Naive thymus-derived CD4-positive, alpha-beta T cell (primary cell): ENCODE measurements at regions not wholly inside any gene's neighbourhood (a gene's known extent, or its start where the extent isn't known, plus 50 kb on each side); places are given as distances from the start of the nearest gene placed in this dataset.
"Not testable (repeated sequence)": the region's sequence is repeated elsewhere in the genome, so short reads cannot be mapped to it uniquely, and the experiment has no call there.

Experiments used
- ATAC-seq: fragments of 150-1000 bp; cut with Tn5 transposase; 2 replicates; pipeline ENCODE4 v1.10.0; 2021; ENCODE audit warnings: mild to moderate bottlenecking, moderate library complexity
- CTCF ChIA-PET: fragments of 350-600 bp; sonication (Branson Sonifier 250); formaldehyde crosslinking; loops from one replicate; lab custom pipeline; 2021; ENCODE audit warnings: antibody characterized with exemption; lab: Charles Lee
- POLR2A ChIA-PET: fragments of 350-600 bp; sonication (Branson Sonifier 250); formaldehyde crosslinking; loops from one replicate; lab custom pipeline; 2021; ENCODE audit warnings: antibody characterized with exemption, inconsistent platforms; lab: Charles Lee
- DNase-seq, 9 donors: peaks; one replicate each; pipeline versions ENCODE4 v3.0.0 to v3.0.0-alpha.2; 2020 to 2022; ENCODE audit warnings: mixed read lengths in 1 of 9
- H3K27ac ChIP-seq: one replicate; pipeline ENCODE4 v1.7.0; 2013; ENCODE audit warnings: mild to moderate bottlenecking, low read depth, low read length, moderate library complexity
- H3K27me3 ChIP-seq, 2 donors: one replicate each; pipeline ENCODE4 v1.7.0; 2013; ENCODE audit warnings: low read length in 2 of 2, mild to moderate bottlenecking in 2 of 2, moderate library complexity in 2 of 2; ENCODE audit not compliant: control insufficient read depth in 2 of 2, insufficient read depth in 2 of 2
- H3K36me3 ChIP-seq, 3 experiments: 1 replicate in 2 of 3; 2 replicates in 1 of 3; pipeline ENCODE4 v1.7.0; 2013; ENCODE audit warnings: low read length in 3 of 3, mild to moderate bottlenecking in 3 of 3, moderate library complexity in 1 of 3; ENCODE audit not compliant: insufficient read depth in 3 of 3, control insufficient read depth in 2 of 3
- H3K4me1 ChIP-seq, 2 donors: one replicate each; pipeline ENCODE4 v1.7.0; 2013; ENCODE audit warnings: low read length in 2 of 2, mild to moderate bottlenecking in 2 of 2, moderate library complexity in 1 of 2; ENCODE audit not compliant: control insufficient read depth in 2 of 2, insufficient read depth in 2 of 2
- H3K4me3 ChIP-seq: 2 replicates; pipeline ENCODE4 v1.7.0; 2013; ENCODE audit warnings: mild to moderate bottlenecking, low read length
- H3K9me3 ChIP-seq, 3 experiments: 1 replicate in 2 of 3; 2 replicates in 1 of 3; pipeline ENCODE4 v1.7.0; 2013; ENCODE audit warnings: low read length in 3 of 3; ENCODE audit not compliant: control insufficient read depth in 2 of 3
- H3K27ac Mint-ChIP-seq, 9 donors: one replicate each; pipeline ENCODE4 v1.8.0; 2020 to 2022; ENCODE audit warnings: mixed read lengths in 9 of 9, mild to moderate bottlenecking in 8 of 9, moderate library complexity in 5 of 9, inconsistent platforms in 2 of 9
- H3K27me3 Mint-ChIP-seq, 5 donors: one replicate each; pipeline ENCODE4 v1.8.0; 2021 to 2022; ENCODE audit warnings: mixed read lengths in 5 of 5, mild to moderate bottlenecking in 1 of 5
- H3K36me3 Mint-ChIP-seq, 5 donors: one replicate each; pipeline ENCODE4 v1.8.0; 2020 to 2022; ENCODE audit warnings: mixed read lengths in 5 of 5, mild to moderate bottlenecking in 3 of 5, inconsistent platforms in 1 of 5
- H3K4me1 Mint-ChIP-seq, 7 donors: one replicate each; pipeline ENCODE4 v1.8.0; 2020 to 2022; ENCODE audit warnings: mixed read lengths in 7 of 7, mild to moderate bottlenecking in 3 of 7, inconsistent platforms in 1 of 7
- H3K4me3 Mint-ChIP-seq, 10 donors: one replicate each; pipeline ENCODE4 v1.8.0; 2020 to 2022; ENCODE audit warnings: mild to moderate bottlenecking in 10 of 10, mixed read lengths in 10 of 10, moderate library complexity in 6 of 10, inconsistent platforms in 2 of 10
- H3K9me3 Mint-ChIP-seq, 11 donors: one replicate each; pipeline ENCODE4 v1.8.0; 2020 to 2022; ENCODE audit warnings: mixed read lengths in 11 of 11, mild to moderate bottlenecking in 4 of 11, inconsistent platforms in 1 of 11, moderate library complexity in 1 of 11
- intact Hi-C, 2 donors: fragments of 100-400 bp; cut with micrococcal nuclease; formaldehyde crosslinking; loops; one replicate each; pipeline ENCODE4 v1.15.1; 2023

- intact Hi-C loops, H3K4me1 Mint-ChIP-seq, H3K4me1 ChIP-seq, H3K9me3 ChIP-seq, DNase-seq, H3K27ac ChIP-seq, H3K36me3 Mint-ChIP-seq, H3K27me3 ChIP-seq, CTCF ChIA-PET, H3K27me3 Mint-ChIP-seq, H3K27ac Mint-ChIP-seq, H3K4me3 ChIP-seq, H3K4me3 Mint-ChIP-seq, POLR2A ChIA-PET, H3K36me3 ChIP-seq: not testable (repeated sequence)
- H3K9me3 Mint-ChIP-seq: peaks cover 0 to 11% (median 1%) of the 10 kb centered on the region in 11 donors
- peak; percentile 57 for ATAC-seq
Observed at GRCh38 chr2:142695350-142696257, 181.9 kb upstream of the KYNU start.

GRCh38 chr2:142694282-142694681 lies 183.2 kb upstream of the KYNU start:
- no peaks in the 10 kb centered on the region for H3K9me3 ChIP-seq
- Mint-ChIP-seq H3K4me3 (no peak overlapping the region), H3K27ac (no peak overlapping the region), H3K4me1 (no peaks in the 10 kb centered on the region), H3K9me3 (peaks cover 0 to 8% (median 0%) of the 10 kb centered on the region in 11 donors), H3K27me3 (peaks cover 0 to 6% (median 0%) of the 10 kb centered on the region in 5 donors), H3K36me3 (no peaks in the 10 kb centered on the region)
- intact Hi-C loops: no loop called here
- DNase-seq: no peak
- ChIA-PET CTCF (no interaction called here), POLR2A (no interaction called here)
- H3K36me3 ChIP-seq: no peaks in the 10 kb centered on the region
- H3K4me3 ChIP-seq: no peak overlapping the region
- no peak for ATAC-seq
- no peaks in the 10 kb centered on the region for H3K4me1 ChIP-seq
- H3K27me3 ChIP-seq: no peaks in the 10 kb centered on the region
- H3K27ac ChIP-seq: no peak overlapping the region

GRCh38 chr2:142693171-142693950 lies 184.1 kb upstream of the KYNU start:
- Histone ChIP-seq H3K4me1 (no peaks in the 10 kb centered on the region), H3K36me3 (no peaks in the 10 kb centered on the region), H3K9me3 (no peaks in the 10 kb centered on the region), H3K4me3 (no peak overlapping the region), H3K27me3 (no peaks in the 10 kb centered on the region), H3K27ac (no peak overlapping the region)
- Mint-ChIP-seq H3K4me3 (no peak overlapping the region), H3K27ac (no peak overlapping the region), H3K27me3 (peaks cover 0 to 6% (median 0%) of the 10 kb centered on the region in 5 donors), H3K9me3 (peaks cover 0 to 8% (median 0%) of the 10 kb centered on the region in 11 donors), H3K36me3 (no peaks in the 10 kb centered on the region), H3K4me1 (no peaks in the 10 kb centered on the region)
- ATAC-seq: no peak
- ChIA-PET CTCF (no interaction called here), POLR2A (no interaction called here)
- intact Hi-C loops: no loop called here
- DNase-seq: no peak

- CTCF ChIA-PET: no interaction called here
- intact Hi-C loops: no loop called here
- POLR2A ChIA-PET: no interaction called here
Observed at GRCh38 chr2:142688856-142689605, 188.4 kb upstream of the KYNU start.

GRCh38 chr2:142687509-142687908 lies 190.0 kb upstream of the KYNU start:
- Mint-ChIP-seq H3K27ac (no peak overlapping the region), H3K9me3 (peaks cover 0 to 9% (median 0%) of the 10 kb centered on the region in 11 donors), H3K4me3 (no peak overlapping the region), H3K36me3 (no peaks in the 10 kb centered on the region), H3K4me1 (no peaks in the 10 kb centered on the region), H3K27me3 (no peaks in the 10 kb centered on the region)
- intact Hi-C loops: no loop called here
- Histone ChIP-seq H3K4me3 (no peak overlapping the region), H3K4me1 (no peaks in the 10 kb centered on the region), H3K27me3 (no peaks in the 10 kb centered on the region), H3K27ac (no peak overlapping the region), H3K9me3 (no peaks in the 10 kb centered on the region), H3K36me3 (no peaks in the 10 kb centered on the region)
- DNase-seq (no peak), ATAC-seq (no peak)
- ChIA-PET POLR2A (no interaction called here), CTCF (interaction anchor here (0.5 kb wide), 1 partner anchor 38 kb away, joined by 4 read pairs; no protein-coding TSS in a partner anchor)

More at GRCh38 chr2:142688856-142689605, 188.4 kb upstream of the KYNU start:
- Mint-ChIP-seq H3K4me3 (no peak overlapping the region), H3K27me3 (no peaks in the 10 kb centered on the region), H3K36me3 (no peaks in the 10 kb centered on the region), H3K4me1 (no peaks in the 10 kb centered on the region), H3K27ac (no peak overlapping the region), H3K9me3 (peaks cover 0 to 9% (median 0%) of the 10 kb centered on the region in 11 donors)
- no peaks in the 10 kb centered on the region for H3K36me3 ChIP-seq
- no peak overlapping the region for H3K4me3 ChIP-seq
- H3K4me1 ChIP-seq: no peaks in the 10 kb centered on the region
- ATAC-seq: no peak
- H3K27me3 ChIP-seq: no peaks in the 10 kb centered on the region
- no peak for DNase-seq
- no peak overlapping the region for H3K27ac ChIP-seq
- H3K9me3 ChIP-seq: no peaks in the 10 kb centered on the region

- H3K9me3 ChIP-seq: no peaks in the 10 kb centered on the region
- ATAC-seq: no peak
- no peaks in the 10 kb centered on the region for H3K36me3 ChIP-seq
- POLR2A ChIA-PET: no interaction called here
- H3K27me3 ChIP-seq: no peaks in the 10 kb centered on the region
- H3K4me1 ChIP-seq: no peaks in the 10 kb centered on the region
- Mint-ChIP-seq H3K4me3 (no peak overlapping the region), H3K36me3 (no peaks in the 10 kb centered on the region), H3K4me1 (no peaks in the 10 kb centered on the region), H3K9me3 (peaks cover 0 to 9% (median 0%) of the 10 kb centered on the region in 11 donors), H3K27me3 (no peaks in the 10 kb centered on the region), H3K27ac (no peak overlapping the region)
- H3K27ac ChIP-seq: no peak overlapping the region
- intact Hi-C loops: no loop called here
- CTCF ChIA-PET: interaction anchor here (0.5 kb wide), 1 partner anchor 39 kb away, joined by 4 read pairs; no protein-coding TSS in a partner anchor
- DNase-seq: no peak
- no peak overlapping the region for H3K4me3 ChIP-seq
Observed at GRCh38 chr2:142687075-142687474, 190.4 kb upstream of the KYNU start.
